ENCODE measurements at regions not wholly inside any gene's neighbourhood (a gene's known extent, or its start where the extent isn't known, plus 50 kb on each side); places are given as distances from the start of the nearest gene placed in this dataset.
A peak's percentile ranks its signal among the peaks of the same experiment; 100 is the strongest.

DNA sequence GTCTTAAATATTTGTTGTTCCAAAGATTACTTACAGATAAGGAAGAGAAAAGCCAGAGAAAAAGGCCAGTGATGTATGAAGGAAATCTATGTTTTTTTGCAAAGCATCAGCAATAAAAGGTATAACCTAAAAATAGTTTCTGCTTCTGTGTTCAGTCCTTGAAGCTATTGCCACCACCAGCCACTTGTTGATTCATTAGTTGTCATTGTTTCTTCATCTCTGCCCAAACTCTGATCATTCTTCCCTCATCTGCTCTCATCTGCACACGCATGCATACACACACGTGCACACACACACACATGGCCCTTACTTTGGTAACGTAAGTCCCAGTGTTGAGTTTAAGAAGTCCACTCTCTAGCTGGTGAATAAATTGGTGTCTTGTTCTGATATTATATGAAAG lies 540.7 kb downstream of the GATA3 start:
- DNase-seq (no peak), ATAC-seq (no peak)
- intact Hi-C loops (cut with DNase I) = no loop called here

GRCh38 chr10:8596929-8597472 lies 542.5 kb downstream of the GATA3 start:
- intact Hi-C loops (cut with DNase I) = no loop called here
- ATAC-seq (no peak), DNase-seq (no peak)

DNA sequence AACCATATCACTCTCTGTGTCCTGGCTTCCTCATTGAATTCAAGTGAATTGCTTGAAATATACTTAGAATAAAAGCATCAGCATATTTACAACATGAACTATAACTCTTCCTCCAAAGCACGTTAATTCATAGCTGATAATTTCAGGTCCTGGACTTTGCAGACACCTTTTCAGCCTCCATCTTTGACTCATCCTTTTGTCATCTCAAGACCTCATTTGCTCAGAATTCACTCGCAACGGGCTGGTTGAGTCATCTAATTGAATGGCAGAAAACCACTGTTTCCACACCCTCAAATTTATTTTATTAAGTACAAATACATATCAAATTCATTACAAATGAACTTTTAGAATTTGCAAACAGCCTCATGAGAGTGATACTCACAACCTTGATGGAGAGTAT lies 545.7 kb downstream of the GATA3 start:
- ATAC-seq (no peak), DNase-seq (no peak)
- intact Hi-C loops (cut with DNase I) = no loop called here

GRCh38 chr10:8602821-8603220 lies 548.3 kb downstream of the GATA3 start:
- ATAC-seq = no peak
- no peak for DNase-seq
- intact Hi-C loops (cut with DNase I) = no loop called here

DNA sequence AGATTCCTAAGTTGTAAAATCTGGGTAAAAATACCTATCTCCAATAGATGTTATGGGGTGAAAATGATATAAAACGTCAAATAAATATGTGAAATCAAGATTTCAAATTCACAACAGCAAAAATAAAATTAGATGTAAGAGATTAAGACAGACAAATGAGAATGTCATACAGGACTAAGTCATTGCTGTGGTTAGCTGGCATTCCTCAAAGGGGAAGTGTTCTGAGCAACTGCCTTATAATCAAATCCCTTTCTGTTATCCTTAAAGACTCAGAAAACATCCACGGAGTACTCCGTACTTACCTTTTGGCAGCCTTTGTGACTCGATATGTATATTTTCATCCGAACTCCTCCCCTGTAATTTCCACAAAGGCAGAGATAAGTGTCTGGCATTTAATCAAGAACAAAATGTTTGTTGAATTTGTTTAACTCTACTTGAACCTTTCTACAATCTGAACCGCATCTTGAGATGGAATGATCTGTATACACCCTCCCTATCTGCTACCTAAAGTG lies 559.6 kb downstream of the GATA3 start:
- intact Hi-C loops (cut with DNase I) = no loop called here
- ATAC-seq (no peak), DNase-seq (no peak)

- DNase-seq (no peak), ATAC-seq (no peak)
- intact Hi-C loops (cut with DNase I) = no loop called here
Measured at GRCh38 chr10:8615118-8615517, 560.6 kb downstream of the GATA3 start.

DNA sequence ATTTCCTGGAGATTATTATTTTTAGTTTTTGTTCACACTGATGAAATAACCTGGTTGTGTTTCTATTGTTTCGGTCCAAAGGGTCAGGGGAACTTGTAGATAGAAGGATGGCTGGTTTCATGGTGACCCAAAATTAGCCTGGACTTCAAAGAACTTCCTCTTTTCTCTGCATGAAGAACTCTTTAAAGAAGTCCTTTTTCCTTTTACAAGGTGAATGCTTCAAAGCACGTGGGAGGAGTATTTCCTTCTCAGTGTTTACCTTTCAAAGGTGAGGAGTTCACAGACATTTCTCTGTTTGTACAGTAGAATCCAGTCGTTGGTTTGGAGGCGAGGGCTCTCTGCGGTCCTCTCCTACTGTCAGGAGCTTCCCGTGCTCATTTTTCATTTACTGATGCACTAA lies 561.7 kb downstream of the GATA3 start:
- intact Hi-C loops (cut with DNase I) = no loop called here
- no peak for ATAC-seq
- no peak for DNase-seq

DNA sequence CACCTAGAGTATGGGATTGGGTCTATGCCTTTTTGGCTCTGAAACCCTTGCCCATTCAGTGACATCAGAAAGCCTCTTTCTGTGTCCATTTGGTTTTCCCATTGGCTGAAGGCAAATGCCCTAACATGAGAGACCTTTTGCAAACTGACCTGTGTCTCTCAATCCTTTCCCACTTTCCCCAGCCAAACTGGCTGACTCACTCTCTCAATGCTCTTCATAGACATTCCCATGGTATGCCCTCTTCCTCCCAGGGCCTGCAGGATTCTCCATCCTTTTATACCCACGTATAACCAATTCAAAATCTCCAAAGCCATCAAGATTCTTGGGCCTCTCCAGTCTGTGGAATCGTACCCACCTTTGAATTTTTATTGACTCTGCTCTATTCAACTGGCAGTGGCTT lies 563.3 kb downstream of the GATA3 start:
- intact Hi-C loops (cut with DNase I) = no loop called here
- no peak for DNase-seq
- ATAC-seq = no peak

DNA sequence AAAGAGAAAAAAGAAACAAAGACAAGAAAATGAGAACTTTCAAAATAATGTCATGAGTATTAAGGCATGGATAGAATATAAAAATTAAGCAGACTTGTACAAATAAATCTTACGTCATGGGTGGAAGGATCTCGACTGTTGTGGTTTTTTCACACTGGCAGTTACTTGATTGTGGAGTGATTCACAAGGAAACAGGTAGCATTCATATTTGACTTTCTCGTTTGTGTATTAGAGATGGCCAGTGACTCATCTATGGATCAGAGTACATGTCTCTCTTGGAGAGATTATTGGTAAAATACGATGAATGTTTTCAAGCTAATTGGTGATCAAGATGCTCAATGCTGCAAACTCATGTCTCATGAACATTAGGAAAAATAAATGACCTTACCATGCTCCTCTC lies 564.3 kb downstream of the GATA3 start:
- intact Hi-C loops (cut with DNase I) = no loop called here
- ATAC-seq = no peak
- no peak for DNase-seq

- no peak for DNase-seq
- ATAC-seq = no peak
- intact Hi-C loops (cut with DNase I) = no loop called here
Measured at GRCh38 chr10:8628351-8628750, 573.9 kb downstream of the GATA3 start.

DNA sequence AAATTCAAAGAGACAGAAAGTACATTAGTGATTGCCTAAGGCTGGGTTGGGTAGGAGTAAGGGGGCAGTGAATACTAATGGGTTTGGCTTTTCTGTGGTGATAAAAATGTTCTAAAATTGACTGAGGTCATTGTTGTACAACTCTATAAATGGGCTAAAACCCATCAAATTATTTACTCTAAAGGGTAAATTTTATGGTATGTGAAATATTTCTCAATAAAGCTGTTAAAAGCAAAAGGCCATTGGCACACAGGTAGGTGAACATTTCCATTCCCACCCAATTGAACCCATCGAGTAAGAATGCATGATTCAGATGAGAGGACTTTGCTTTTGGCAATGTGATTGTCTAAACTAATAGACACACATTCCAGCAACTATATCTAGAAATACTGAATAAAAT lies 579.4 kb downstream of the GATA3 start:
- ATAC-seq (no peak), DNase-seq (no peak)
- intact Hi-C loops (cut with DNase I) = no loop called here

DNA sequence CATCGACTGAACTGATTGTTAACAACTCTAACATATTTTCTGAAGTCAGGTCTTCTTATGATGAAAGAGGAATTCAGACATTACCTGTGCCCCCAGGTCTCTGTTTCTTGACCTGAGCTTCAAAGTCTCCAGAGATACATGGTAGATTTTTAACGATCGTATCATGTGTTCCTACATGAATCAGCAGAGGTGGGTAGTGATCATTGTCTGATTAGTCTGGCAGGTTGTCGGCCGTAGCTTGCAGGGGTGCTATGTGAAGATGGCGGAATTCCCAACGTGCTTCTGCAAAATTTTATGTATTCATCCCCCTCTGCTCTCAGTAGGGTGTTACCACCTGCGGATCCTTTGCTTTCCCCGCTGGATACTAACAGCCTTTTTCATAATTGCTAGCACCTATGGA lies 581.9 kb downstream of the GATA3 start:
- DNase-seq (no peak), ATAC-seq (no peak)
- intact Hi-C loops (cut with DNase I) = no loop called here

DNA sequence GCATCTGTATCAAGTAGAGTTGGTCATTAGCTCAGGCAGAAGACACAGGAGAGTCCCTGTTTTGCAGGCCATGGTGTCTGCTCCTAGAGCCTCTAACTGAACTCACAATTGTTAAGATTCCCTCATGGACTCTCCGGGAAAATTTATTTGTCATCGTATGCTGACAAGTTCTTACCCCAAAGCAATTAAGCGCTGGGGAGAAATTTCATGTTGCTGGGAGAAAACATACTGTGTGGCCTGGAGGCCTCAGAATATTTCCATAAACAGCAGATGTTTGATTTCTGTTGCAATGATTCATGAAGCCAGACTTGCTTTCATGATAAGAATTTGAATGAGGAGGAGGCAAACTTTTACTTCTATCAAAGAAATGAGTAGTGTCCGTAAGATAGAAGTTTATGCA lies 583.2 kb downstream of the GATA3 start:
- ATAC-seq (peak in 1 of 2 donors; percentile 82), DNase-seq (no peak)
- intact Hi-C loops (cut with DNase I) = no loop called here

- peak in 1 of 2 donors; percentile 67 for ATAC-seq
- intact Hi-C loops (cut with DNase I) = no loop called here
- no peak for DNase-seq
Measured at GRCh38 chr10:8638088-8638672, 583.7 kb downstream of the GATA3 start.

DNA sequence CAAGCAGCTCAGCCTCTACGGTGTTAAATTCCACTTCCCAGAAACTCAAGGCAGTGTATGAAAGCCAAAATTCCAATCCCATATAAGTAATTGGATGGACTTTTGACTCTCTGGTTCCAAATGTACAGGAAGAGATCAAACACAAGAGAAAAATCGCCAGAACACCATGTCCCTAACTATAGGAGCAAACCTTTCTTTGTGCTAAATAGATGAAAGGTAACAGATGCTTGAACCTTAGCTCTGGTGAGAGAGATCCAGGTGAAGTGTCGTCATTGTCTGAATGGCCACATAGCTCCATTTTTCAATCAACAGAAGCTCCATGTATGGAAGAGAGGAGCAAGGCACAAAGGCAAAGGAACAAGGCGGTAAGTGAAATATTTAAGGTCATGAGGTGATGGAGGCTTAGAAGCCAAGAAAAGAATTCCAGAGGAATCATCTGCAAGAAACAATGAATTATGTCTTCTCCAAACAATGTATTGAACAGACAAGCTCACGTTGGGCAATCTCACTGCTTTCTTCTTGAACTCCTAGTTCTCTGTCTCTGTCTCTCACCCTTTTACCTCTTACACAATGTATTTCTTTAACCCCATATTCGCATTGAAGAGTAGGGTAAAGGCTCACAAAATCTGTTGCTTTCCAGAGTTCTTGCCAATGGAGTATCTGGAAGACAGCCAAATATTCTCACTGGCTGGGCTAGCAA lies 585.1 kb downstream of the GATA3 start:
- ATAC-seq (no peak), DNase-seq (no peak)
- intact Hi-C loops (cut with DNase I) = no loop called here

DNA sequence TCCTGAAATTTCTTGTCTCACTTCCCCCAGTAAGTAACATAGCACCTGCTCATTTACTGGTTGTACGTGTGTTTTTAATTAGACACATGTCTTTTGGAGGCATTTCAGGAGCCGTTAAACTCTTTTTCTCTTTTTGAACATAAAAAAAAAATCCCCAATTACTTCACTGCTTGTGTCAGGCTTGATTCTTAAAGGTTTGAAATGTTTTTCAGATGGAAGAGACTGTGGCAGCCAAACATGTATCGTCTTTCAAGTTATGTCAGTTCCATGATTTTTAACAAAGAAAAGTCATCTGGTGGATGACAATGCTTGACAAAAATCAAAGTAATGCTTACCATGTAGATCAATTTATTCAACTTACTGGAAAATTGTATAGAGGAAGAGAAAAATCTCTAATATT lies 585.8 kb downstream of the GATA3 start:
- DNase-seq (no peak), ATAC-seq (no peak)
- intact Hi-C loops (cut with DNase I) = no loop called here

GRCh38 chr10:8640878-8641277 lies 586.4 kb downstream of the GATA3 start:
- intact Hi-C loops (cut with DNase I) = no loop called here

DNA sequence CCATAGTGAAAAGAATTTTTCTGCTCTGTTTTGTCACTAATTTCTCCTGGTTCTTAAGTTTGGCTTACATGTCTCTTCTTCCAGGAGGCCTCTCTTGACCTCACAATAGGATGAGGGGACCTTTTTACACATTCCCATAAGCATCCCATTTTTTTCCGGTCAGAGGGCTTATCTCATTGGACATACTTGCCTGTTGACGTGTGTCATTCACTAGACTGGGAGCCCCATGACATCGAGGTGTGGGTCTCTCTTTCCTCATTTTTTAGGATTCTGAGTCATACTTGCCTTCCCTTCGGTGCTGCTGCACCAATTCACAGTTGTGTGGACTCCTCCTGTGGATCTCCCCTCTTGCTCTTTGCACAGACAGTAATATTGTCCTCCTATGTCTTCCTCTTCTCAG lies 601.8 kb downstream of the GATA3 start:
- ATAC-seq (no peak), DNase-seq (no peak)
- intact Hi-C loops (cut with DNase I) = no loop called here

More at GRCh38 chr10:8640878-8641277, 586.4 kb downstream of the GATA3 start:
- ATAC-seq = no peak
- DNase-seq = no peak

DNA sequence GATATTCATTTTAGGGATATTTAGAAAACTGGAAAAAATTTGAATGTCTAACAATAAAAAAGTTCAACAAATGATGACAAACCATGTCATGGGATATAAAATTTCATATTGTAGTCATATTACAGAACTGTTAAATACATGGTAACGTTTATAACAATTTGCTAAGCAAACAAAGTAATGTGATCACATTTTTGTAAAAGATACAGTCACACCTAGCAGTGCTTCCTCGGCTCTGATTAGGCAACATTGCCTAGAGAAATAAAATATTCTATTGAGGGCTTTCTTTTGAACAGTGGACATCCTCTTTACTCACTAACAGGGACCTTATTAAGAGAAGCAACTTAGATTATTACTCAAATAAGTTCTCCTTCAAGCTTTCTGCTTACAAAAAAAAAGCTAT lies 605.5 kb downstream of the GATA3 start:
- intact Hi-C loops (cut with DNase I) = no loop called here
- DNase-seq (no peak), ATAC-seq (no peak)

- DNase-seq (no peak), ATAC-seq (no peak)
- intact Hi-C loops (cut with DNase I) = no loop called here
Measured at GRCh38 chr10:8661886-8662285, 607.4 kb downstream of the GATA3 start.

DNA sequence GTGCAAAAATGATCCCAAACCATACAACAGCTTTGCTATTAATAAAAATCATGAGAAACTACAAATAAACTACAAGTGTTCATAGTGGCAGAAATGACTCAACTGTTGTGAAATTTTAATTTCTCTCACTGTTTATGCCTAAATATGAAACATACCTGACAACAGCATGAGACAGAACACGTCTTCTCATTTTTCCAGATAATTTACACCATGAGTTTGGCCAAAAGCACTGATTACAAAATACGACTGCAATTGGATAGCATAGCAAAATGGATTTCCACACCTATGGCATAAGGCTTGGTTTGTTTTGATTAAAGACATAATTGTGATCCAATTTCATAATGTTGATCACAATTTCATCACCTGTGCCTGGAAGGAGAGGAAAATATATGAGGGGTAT lies 608.6 kb downstream of the GATA3 start:
- ATAC-seq (no peak), DNase-seq (no peak)
- intact Hi-C loops (cut with DNase I) = no loop called here
